H9 (cell line): ENCODE measurements at regions not wholly inside any gene's neighbourhood (a gene's known extent, or its start where the extent isn't known, plus 50 kb on each side); places are given as distances from the start of the nearest gene placed in this dataset.

Experiments
- DNase-seq: peaks from one replicate; pipeline ENCODE4 v3.0.0-alpha.2; 2017
- H2AFZ ChIP-seq: one replicate; pipeline ENCODE4 v1.6.1; 2013; ENCODE audit warnings: mild to moderate bottlenecking, low read length, control low read depth, moderate library complexity
- H2AK5ac ChIP-seq: 2 replicates; pipeline ENCODE4 v1.6.1; 2013; ENCODE audit warnings: low read length, control low read depth, mixed read lengths; ENCODE audit not compliant: insufficient read length
- H2BK120ac ChIP-seq: one replicate; pipeline ENCODE4 v1.6.1; 2013; ENCODE audit warnings: low read depth, mild to moderate bottlenecking, low read length, control low read depth, inconsistent platforms; ENCODE audit not compliant: poor library complexity, severe bottlenecking
- H2BK12ac ChIP-seq: 2 replicates; pipeline ENCODE4 v1.6.1; 2013; ENCODE audit warnings: low read length, control low read depth, mixed read lengths, low read depth; ENCODE audit not compliant: insufficient read length
- H2BK15ac ChIP-seq: 2 replicates; pipeline ENCODE4 v1.6.1; 2013; ENCODE audit warnings: low read depth, low read length, control low read depth
- H2BK20ac ChIP-seq: one replicate; pipeline ENCODE4 v1.6.1; 2013; ENCODE audit warnings: low read depth, mild to moderate bottlenecking, low read length, control low read depth, inconsistent platforms; ENCODE audit not compliant: poor library complexity, severe bottlenecking
- H2BK5ac ChIP-seq: 2 replicates; pipeline ENCODE4 v1.6.1; 2013; ENCODE audit warnings: low read length, control low read depth, mixed read lengths; ENCODE audit not compliant: insufficient read length
- H3K14ac ChIP-seq: 2 replicates; pipeline ENCODE4 v1.6.1; 2013; ENCODE audit warnings: low read length, control low read depth; ENCODE audit not compliant: insufficient read depth
- H3K18ac ChIP-seq: 2 replicates; pipeline ENCODE4 v1.6.1; 2013; ENCODE audit warnings: low read depth, mild to moderate bottlenecking, mixed read lengths, low read length, control low read depth; ENCODE audit not compliant: insufficient read length
- H3K23ac ChIP-seq: 2 replicates; pipeline ENCODE4 v1.6.1; 2013; ENCODE audit warnings: low read length, control low read depth, mixed read lengths, low read depth; ENCODE audit not compliant: insufficient read length
- H3K23me2 ChIP-seq: 2 replicates; pipeline ENCODE4 v1.6.1; 2013; ENCODE audit warnings: low read depth, mild to moderate bottlenecking, mixed read lengths, low read length, control low read depth; ENCODE audit not compliant: insufficient read length, poor library complexity, severe bottlenecking
- H3K27ac ChIP-seq: 2 replicates; pipeline ENCODE4 v1.5.1; 2013; ENCODE audit warnings: low read length, control low read depth, mixed read lengths, low read depth; ENCODE audit not compliant: insufficient read length
- H3K27me3 ChIP-seq: 2 replicates; pipeline ENCODE4 v1.6.1; 2013; ENCODE audit warnings: low read length, control low read depth, inconsistent platforms; ENCODE audit not compliant: insufficient read depth
- H3K4ac ChIP-seq: 2 replicates; pipeline ENCODE4 v1.6.1; 2013; ENCODE audit warnings: low read depth, mild to moderate bottlenecking, control low read depth, inconsistent platforms, low read length, moderate library complexity
- H3K4me1 ChIP-seq: 2 replicates; pipeline ENCODE4 v1.6.1; 2013; ENCODE audit warnings: low read length, control low read depth, inconsistent platforms; ENCODE audit not compliant: insufficient read depth
- H3K4me2 ChIP-seq: 2 replicates; pipeline ENCODE4 v1.6.1; 2013; ENCODE audit warnings: low read length, control low read depth, mixed read lengths; ENCODE audit not compliant: insufficient read length, insufficient read depth
- H3K56ac ChIP-seq: 2 replicates; pipeline ENCODE4 v1.6.1; 2013; ENCODE audit warnings: low read depth, mild to moderate bottlenecking, mixed read lengths, low read length, control low read depth; ENCODE audit not compliant: insufficient read length
- H3K79me1 ChIP-seq: 2 replicates; pipeline ENCODE4 v1.6.1; 2013; ENCODE audit warnings: low read depth, mild to moderate bottlenecking, moderate library complexity, low read length, control low read depth, inconsistent platforms; ENCODE audit not compliant: insufficient read depth, poor library complexity, severe bottlenecking
- H3K79me2 ChIP-seq: 2 replicates; pipeline ENCODE4 v1.6.1; 2013; ENCODE audit warnings: low read length, control low read depth, inconsistent platforms; ENCODE audit not compliant: insufficient read depth
- H3K9ac ChIP-seq: 2 replicates; pipeline ENCODE4 v1.6.1; 2013; ENCODE audit warnings: low read length, control low read depth, mixed read lengths; ENCODE audit not compliant: insufficient read length; ENCODE audit errors: extremely low read depth
- H3K9me3 ChIP-seq: one replicate; pipeline ENCODE4 v1.6.1; 2013; ENCODE audit warnings: low read depth, low read length, inconsistent platforms; ENCODE audit not compliant: control insufficient read depth
- H3T11ph ChIP-seq: one replicate; pipeline ENCODE4 v1.6.1; 2013; ENCODE audit warnings: mild to moderate bottlenecking, low read length, control low read depth, inconsistent platforms
- H4K20me1 ChIP-seq: one replicate; pipeline ENCODE4 v1.6.1; 2013; ENCODE audit not compliant: control insufficient read depth, insufficient read length, insufficient read depth
- H4K5ac ChIP-seq: 2 replicates; pipeline ENCODE4 v1.6.1; 2013; ENCODE audit warnings: low read depth, mild to moderate bottlenecking, mixed read lengths, low read length, control low read depth; ENCODE audit not compliant: insufficient read length
- H4K8ac ChIP-seq: replicated peaks from 2 replicates; pipeline ENCODE4 v1.6.1; 2013; ENCODE audit warnings: low read length, control low read depth, mixed read lengths, low read depth; ENCODE audit not compliant: insufficient read length
- H4K91ac ChIP-seq: 2 replicates; pipeline ENCODE4 v1.6.1; 2013; ENCODE audit warnings: low read depth, mild to moderate bottlenecking, moderate library complexity, mixed read lengths, low read length, control low read depth; ENCODE audit not compliant: insufficient read length
- H3K27ac Mint-ChIP-seq, 3 experiments: 2 replicates in 2 of 3; 3 replicates in 1 of 3; pipeline ENCODE4 v1.8.0; 2020 to 2021; ENCODE audit warnings: mixed read lengths in 3 of 3, mild to moderate bottlenecking in 1 of 3, moderate library complexity in 1 of 3
- H3K27me3 Mint-ChIP-seq: 2 replicates; pipeline ENCODE4 v1.8.0; 2021; ENCODE audit warnings: low read depth, mild to moderate bottlenecking, moderate library complexity, mixed read lengths
- H3K36me3 Mint-ChIP-seq, 3 experiments: 2 replicates in 2 of 3; 3 replicates in 1 of 3; pipeline ENCODE4 v1.8.0; 2020 to 2021; ENCODE audit warnings: low read depth in 3 of 3, mixed read lengths in 3 of 3; ENCODE audit not compliant: insufficient read depth in 1 of 3
- H3K4me1 Mint-ChIP-seq, 2 experiments: 2 replicates each; pipeline ENCODE4 v1.8.0; 2020; ENCODE audit warnings: mixed read lengths in 2 of 2
- H3K4me3 Mint-ChIP-seq, 2 experiments: 2 replicates in 1 of 2; 3 replicates in 1 of 2; pipeline ENCODE4 v1.8.0; 2020 to 2021; ENCODE audit warnings: mild to moderate bottlenecking in 2 of 2, mixed read lengths in 2 of 2, moderate library complexity in 1 of 2
- H3K9me3 Mint-ChIP-seq, 2 experiments: 2 replicates in 1 of 2; 3 replicates in 1 of 2; pipeline ENCODE4 v1.8.0; 2020; ENCODE audit warnings: mild to moderate bottlenecking in 2 of 2, mixed read lengths in 2 of 2, moderate library complexity in 1 of 2
- WGBS: extraction: QIAGEN DNeasy Blood & Tissue Kit; methylation state at CpG from one replicate; pipeline ENCODE4 v1.1.7; 2013; ENCODE audit warnings: missing lambda C conversion rate, low lambda C conversion rate, mixed read lengths; ENCODE audit not compliant: insufficient read length; ENCODE audit errors: extremely low coverage; 5-methylcytosine and 5-hydroxymethylcytosine counted together
- TF ChIP-seq, protein P1 (sequence below): fragments of 200-600 bp; sonication (generic); conservative IDR thresholded peaks from 3 replicates; pipeline ENCODE4 v1.8.0; 2021; ENCODE audit warnings: antibody characterized with exemption, mild to moderate bottlenecking

DNA sequence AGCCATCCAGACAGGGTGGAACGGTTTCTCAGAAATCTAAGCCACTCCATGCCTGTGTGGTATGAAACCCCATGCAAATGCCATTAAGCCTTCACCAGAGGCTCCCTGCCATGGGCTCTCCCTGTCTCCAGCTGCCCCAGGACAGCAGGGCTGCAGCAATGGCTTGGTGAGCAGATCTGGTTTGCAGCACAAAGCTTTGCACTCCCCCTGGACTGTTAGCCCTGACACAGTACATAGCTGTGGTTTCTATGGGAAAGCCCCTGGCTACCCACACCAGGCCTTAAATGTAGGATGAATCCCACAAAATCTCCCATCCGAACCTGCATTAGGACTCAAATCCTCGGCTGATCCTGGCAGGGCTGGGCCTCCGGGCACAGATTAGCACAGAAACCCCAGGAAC lies 291.6 kb downstream of the TNS1 start:
- no peak for DNase-seq

More for the DNA sequence above, 291.6 kb downstream of the TNS1 start:
- Histone ChIP-seq H4K5ac (no peak overlapping the region), H2BK5ac (no peak overlapping the region), H3T11ph (no peak overlapping the region), H2BK15ac (no peak overlapping the region), H3K27ac (no peak overlapping the region), H4K91ac (no peak overlapping the region), H3K4ac (no peak overlapping the region), H2AK5ac (no peak overlapping the region), H3K9me3 (no peaks in the 10 kb centered on the region), H4K20me1 (no peaks in the 10 kb centered on the region), H4K8ac (no peak overlapping the region), H3K4me1 (no peaks in the 10 kb centered on the region), H3K14ac (no peak overlapping the region), H2BK12ac (no peak overlapping the region), H3K79me1 (no peaks in the 10 kb centered on the region), H3K27me3 (no peaks in the 10 kb centered on the region), H3K9ac (no peak overlapping the region), H3K79me2 (no peaks in the 10 kb centered on the region), H2AFZ (no peak overlapping the region), H2BK20ac (no peak overlapping the region), H3K23me2 (no peaks in the 10 kb centered on the region), H3K4me2 (no peak overlapping the region), H3K18ac (no peak overlapping the region), H3K23ac (no peak overlapping the region), H2BK120ac (no peak overlapping the region), H3K56ac (no peak overlapping the region)
- Mint-ChIP-seq H3K27me3 (peaks cover 17% of the 10 kb centered on the region), H3K4me3 (no peak overlapping the region), H3K36me3 (no peaks in the 10 kb centered on the region; a peak in 1 of 7 replicates), H3K9me3 (no peaks in the 10 kb centered on the region), H3K4me1 (peaks cover 12 to 14% of the 10 kb centered on the region in 2 experiments), H3K27ac (no peak overlapping the region)
- TF ChIP-seq, protein P1, sequence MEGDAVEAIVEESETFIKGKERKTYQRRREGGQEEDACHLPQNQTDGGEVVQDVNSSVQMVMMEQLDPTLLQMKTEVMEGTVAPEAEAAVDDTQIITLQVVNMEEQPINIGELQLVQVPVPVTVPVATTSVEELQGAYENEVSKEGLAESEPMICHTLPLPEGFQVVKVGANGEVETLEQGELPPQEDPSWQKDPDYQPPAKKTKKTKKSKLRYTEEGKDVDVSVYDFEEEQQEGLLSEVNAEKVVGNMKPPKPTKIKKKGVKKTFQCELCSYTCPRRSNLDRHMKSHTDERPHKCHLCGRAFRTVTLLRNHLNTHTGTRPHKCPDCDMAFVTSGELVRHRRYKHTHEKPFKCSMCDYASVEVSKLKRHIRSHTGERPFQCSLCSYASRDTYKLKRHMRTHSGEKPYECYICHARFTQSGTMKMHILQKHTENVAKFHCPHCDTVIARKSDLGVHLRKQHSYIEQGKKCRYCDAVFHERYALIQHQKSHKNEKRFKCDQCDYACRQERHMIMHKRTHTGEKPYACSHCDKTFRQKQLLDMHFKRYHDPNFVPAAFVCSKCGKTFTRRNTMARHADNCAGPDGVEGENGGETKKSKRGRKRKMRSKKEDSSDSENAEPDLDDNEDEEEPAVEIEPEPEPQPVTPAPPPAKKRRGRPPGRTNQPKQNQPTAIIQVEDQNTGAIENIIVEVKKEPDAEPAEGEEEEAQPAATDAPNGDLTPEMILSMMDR, result no peak
- no CpG with 5 or more reads among the region's 4 CpGs for WGBS
